Suprapubic skin (tissue), 4 donors: ENCODE measurements at regions not wholly inside any gene's neighbourhood (a gene's known extent, or its start where the extent isn't known, plus 50 kb on each side); places are given as distances from the start of the nearest gene placed in this dataset.

Experiments used
- CTCF ChIP-seq, 2 donors: fragments of 200-600 bp in 1 of 2; fragments of 450-650 bp in 1 of 2; sonication (generic) in 1 of 2; IDR thresholded peaks; one replicate each; pipeline ENCODE4 v1.5.1; 2016 to 2019; ENCODE audit warnings: antibody characterized with exemption in 2 of 2, mild to moderate bottlenecking in 1 of 2, moderate library complexity in 1 of 2
- EP300 ChIP-seq: sonication (generic); formaldehyde crosslinking; IDR thresholded peaks from one replicate; pipeline ENCODE4 v1.6.1; 2017; ENCODE audit warnings: antibody characterized with exemption
- POLR2A ChIP-seq, 2 donors: fragments of 450-650 bp; IDR thresholded peaks; one replicate each; pipeline ENCODE4 v1.6.1; 2017; ENCODE audit warnings: antibody characterized with exemption in 2 of 2, mild to moderate bottlenecking in 2 of 2, moderate library complexity in 2 of 2
- POLR2AphosphoS5 ChIP-seq, 3 donors: sonication (generic); formaldehyde crosslinking; IDR thresholded peaks; one replicate each; pipeline ENCODE4 v1.6.1; 2017; ENCODE audit warnings: antibody characterized with exemption in 3 of 3

GRCh38 chr13:59546178-59546577 lies 617.5 kb downstream of the DIAPH3 start:
- TF ChIP-seq POLR2A (IDR thresholded peaks at IDR 0.05): no peak
- TF ChIP-seq CTCF (IDR thresholded peaks at IDR 0.05): no peak
- TF ChIP-seq POLR2AphosphoS5 (IDR thresholded peaks at IDR 0.05): no peak
- TF ChIP-seq EP300: no peak
